Stimulated activated naive CD4-positive, alpha-beta T cell (primary cell): ENCODE measurements at regions not wholly inside any gene's neighbourhood (a gene's known extent, or its start where the extent isn't known, plus 50 kb on each side); places are given as distances from the start of the nearest gene placed in this dataset.
"Not testable (repeated sequence)": the region's sequence is repeated elsewhere in the genome, so short reads cannot be mapped to it uniquely, and the experiment has no call there.

Experiments
- DNase-seq, 6 experiments: peaks; one replicate each; lab custom pipeline; 2025; lab: John Stamatoyannopoulos, UW

DNA sequence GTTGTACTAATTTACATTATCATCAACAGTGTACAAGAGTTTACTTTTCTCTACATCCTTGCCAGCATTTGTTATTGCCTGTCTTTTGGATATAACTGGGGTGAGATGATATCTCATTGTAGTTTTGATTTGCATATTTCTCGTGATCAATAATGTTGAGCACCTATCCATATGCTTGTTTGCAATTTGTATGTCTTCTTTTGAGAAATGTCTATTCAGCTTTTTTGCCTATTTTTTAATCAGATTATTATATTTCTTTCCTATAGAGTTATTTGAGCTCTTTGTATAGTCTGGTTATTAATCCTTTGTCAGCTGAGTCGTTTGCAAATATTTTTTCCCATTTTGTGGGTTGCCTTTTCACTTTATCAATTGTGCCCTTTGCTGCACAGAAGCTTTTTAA lies 540.8 kb upstream of the SGO1 start:
- DNase-seq = no peak

DNA sequence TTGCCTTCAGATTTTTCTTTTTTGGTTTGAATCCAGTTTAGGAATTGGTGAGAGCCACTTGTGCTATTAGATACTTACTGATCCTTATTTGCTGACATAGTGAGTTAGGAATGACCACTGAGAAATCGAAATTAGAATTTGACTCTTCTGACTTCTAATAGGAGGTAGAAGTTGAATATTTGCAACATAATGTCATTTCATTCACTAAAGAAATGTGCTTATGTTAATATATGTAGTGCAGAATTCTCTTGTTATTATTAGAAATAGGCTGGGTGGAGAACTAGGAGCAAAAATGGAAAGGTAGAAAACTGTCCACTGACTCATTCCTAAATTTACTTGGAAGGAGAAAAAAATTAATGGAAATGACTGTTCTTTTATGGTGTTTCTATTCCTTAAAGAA lies 538.2 kb upstream of the SGO1 start:
- no peak for DNase-seq

DNA sequence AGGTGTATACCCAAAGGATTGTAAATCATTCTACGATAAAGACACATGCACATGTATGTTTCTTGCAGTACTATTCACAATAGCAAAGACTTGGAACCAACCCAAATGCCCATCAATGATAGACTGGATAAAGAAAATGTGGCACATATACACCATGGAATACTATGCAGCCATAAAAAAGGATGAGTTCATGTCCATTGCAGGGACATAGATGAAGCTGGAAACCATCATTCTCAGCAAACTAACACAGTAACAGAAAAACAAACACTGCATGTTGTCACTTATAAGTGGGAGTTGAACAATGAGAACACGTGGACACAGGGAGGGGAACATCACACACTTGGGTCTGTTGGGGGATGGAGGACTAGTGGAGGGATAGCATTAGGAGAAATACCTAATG lies 530.4 kb upstream of the SGO1 start:
- DNase-seq = not testable (repeated sequence)

DNA sequence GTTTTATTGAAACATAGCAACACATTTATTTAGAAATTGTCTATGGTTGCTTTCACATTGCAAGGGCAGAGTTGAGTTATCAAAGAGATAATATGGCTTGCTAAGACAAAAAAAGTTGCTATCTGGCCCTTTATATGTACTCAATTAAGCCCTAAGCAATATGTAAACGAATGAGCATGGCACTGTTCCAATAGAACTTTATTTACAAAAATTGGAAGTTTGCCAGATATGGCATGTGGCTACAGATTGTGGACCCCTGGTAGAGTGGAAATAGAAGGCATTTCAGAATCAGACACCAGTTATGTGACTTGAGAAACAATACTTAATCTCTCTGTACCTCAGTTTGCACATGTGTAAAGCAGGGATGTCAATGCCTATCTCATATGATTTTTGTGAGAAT lies 515.6 kb upstream of the SGO1 start:
- no peak for DNase-seq

DNA sequence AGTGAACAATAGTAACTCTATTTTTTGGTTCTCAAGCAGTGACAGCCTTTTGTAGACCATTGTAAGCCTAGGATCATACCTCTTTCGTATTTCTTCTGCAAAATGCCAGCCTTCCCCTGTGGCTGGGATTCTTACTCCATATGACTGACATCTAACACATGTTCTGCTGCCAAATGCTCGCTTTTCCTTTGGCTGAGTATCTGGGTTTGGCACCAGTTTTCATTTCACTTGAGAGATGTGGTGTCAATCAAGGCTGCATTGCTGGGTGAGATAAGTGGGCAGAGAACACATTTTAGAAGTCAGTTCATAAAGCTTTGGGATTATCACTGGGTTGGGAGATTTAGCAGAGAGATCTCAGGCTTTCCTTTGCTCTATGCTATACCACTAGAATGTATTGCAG lies 514.7 kb upstream of the SGO1 start:
- no peak for DNase-seq

DNA sequence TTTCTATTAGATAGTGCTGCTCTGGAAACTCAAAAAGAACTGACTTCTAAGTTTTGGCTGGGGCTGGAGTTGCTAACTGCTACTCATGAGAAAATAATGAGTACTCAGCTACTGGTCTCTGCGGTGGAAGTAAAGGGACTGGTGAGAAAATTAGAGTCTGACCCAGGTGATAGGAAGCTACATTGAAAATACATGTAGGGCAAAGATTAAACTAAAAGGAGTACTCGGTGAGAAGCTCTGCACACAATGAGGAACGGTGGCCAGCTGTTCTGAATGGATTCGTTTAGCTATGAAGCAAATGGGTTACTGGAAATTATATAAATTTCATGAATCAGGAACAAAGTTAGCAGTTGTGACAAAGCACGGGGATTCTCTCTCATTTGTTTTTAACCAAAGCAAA lies 512.9 kb upstream of the SGO1 start:
- DNase-seq = no peak

DNA sequence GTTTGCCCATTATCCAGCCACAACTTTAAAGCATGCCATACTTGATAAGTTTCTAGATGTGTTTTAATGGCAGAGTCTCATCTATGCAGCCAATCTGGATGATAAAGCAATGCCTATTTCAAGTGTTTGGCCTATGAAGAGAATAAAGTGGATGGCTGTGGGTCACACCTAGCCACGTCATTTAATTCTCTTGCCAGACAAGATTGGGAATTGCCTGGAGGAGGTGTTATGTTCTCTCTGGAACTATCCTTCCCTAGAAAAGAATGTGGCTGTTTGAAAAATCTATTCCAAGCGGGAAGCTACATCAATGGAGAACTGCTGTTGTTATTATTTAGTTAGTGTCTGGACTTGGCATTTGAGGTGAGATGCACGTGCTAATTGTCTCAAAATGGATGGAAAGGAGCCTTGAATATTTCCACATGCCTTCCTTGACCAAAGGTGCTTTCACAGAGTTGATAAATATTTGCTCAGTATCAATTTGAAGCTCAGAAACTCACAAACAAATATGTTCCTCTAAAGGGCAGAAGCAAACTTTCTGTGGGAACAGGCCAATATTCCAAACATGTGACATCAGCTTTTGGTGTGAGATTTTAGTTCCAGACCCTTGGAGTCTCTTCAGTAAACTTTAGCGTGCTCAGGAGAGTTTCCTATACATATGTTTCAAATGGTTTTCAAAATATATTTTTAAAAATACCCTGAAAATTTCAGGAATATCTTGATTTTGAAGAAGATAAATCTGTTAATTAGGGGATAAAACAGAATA lies 510.6 kb upstream of the SGO1 start:
- DNase-seq = no peak

DNA sequence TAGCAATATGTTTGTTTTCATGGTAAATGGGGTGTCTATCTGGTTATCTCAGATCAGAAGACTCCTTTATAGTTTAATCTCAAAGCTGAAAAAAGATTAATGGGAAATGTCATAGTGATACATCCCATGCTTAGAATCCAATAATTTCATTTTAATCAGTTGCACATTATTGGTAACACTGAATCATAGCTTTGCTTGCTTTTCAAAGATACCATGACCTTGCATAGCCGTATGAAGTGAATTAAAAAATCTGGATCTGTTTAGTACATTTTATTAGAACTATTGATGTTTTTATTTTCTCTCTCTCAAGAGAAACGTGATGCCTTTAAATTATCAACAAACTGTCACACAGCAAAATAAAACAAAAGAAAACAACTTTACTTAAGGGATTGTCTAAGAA lies 506.7 kb upstream of the SGO1 start:
- no peak for DNase-seq

DNA sequence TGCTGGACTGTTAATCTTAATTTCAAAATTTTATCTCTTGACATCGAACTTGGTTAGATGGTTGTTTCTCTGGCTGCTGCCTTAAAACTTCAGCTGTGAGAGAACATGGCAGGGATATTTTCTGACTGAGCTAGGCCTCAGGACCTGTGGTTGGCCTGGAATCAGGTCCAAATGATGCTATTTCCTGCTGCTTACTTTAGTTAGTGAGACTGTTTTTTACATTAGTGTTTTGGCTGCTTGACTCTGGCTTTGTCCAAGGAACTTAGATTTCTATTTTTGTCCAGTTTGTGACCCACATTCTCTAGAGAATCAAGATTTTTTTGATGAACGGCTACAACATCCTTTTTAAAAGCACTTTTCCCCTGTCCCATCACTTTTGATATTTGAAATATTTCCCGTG lies 497.9 kb upstream of the SGO1 start:
- no peak for DNase-seq

DNA sequence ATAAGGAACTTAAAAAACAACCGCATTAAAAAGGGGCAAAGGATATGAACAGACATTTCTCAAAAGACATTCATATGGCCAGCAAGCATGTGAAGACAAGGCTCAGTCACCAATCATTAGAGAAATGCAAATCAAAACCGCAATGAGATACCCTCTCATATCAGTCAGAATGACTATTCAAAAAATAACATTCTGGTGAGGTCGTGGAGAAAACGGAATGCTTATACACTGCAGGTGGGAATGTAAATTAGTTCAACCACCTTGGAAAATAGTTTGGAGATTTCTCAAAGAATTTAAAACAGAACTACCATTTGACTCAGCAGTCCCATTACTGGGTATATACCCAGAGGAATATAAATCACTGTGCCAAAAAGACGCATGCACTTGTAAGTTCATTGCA lies 496.6 kb upstream of the SGO1 start:
- no peak for DNase-seq

DNA sequence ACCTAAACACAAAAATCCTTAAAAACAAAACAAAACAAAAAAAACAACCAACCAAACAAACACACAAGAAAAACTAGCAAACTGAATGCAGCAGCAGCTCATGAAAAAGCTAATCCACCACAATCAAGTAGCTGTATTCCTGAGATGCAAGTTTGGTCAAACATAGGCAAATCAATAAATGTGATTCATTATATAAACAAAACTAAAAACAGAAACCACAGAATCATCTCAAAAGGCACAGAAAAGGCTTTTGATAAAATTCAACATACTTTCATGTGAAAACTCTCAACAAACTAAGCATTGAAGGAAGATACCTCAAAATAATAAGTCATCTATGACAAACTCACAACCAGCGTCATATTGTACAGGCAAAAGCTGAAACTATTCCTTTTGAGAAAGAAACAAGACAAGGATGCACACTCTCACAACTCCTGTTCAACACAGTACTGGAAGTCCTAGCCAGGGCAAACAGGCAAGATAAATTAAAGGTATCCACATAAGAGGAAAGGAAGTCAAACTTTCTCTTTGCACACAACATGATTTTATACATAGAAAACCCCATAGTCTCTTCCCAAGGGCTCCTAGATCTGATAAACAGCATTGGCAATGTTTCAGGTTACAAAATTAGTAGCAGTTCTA lies 495.1 kb upstream of the SGO1 start:
- no peak for DNase-seq

DNA sequence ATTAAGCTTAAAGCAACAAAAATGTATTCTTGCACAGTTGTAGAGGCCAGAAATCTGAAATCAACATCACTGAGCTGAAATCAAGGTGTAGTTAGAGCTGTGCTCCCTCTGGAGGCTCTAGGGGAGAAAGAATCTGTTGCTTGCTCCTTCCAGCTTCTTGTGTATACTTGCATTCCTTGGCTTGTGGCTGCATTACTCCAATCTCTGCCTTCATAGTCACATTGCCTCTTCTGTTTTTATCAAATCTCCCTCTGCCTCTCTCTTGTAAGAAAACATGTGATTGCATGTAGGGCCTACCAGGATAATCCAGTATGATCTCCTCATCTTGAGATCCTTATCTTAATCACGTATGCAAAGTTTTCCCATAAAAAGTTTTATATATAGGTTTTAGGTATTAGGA lies 487.9 kb upstream of the SGO1 start:
- DNase-seq = no peak

DNA sequence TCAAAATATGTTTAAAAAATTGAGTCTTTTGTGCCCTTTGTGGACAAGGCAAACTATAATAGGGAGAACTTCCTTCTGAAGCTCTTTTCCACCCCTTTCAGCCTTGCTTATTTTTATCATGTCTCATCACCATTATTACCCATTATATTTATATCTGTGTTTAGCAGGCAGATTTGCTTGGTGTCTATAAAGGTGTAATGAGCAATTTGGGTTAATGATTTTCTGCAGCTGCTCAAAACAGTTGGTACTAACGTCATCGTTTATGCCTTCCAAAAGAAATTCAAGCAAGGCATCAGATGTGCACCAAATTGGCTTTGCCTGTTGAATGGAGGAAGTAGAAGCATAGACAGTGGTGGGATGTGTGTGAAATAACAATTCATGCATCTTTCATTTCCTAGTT lies 483.7 kb upstream of the SGO1 start:
- no peak for DNase-seq

DNA sequence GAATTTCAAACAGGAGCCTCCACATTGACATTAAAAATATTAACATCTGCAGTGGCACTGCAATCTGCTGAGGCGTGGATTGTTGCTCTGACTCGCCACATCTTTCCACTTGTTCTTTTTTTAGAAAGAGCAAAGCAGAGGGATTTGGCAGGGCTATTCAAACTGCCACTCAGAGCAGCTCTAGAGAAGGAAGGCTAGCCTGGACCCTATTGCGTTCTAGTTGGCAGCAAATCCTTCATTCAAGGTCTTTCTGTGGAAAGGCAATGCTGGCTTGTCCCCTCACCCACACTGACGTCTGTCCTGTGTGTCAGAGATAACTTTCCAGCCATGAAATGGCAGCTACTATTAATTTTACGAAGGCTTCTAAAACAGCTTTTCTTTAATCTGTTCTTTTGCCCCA lies 483.2 kb upstream of the SGO1 start:
- no peak for DNase-seq

DNA sequence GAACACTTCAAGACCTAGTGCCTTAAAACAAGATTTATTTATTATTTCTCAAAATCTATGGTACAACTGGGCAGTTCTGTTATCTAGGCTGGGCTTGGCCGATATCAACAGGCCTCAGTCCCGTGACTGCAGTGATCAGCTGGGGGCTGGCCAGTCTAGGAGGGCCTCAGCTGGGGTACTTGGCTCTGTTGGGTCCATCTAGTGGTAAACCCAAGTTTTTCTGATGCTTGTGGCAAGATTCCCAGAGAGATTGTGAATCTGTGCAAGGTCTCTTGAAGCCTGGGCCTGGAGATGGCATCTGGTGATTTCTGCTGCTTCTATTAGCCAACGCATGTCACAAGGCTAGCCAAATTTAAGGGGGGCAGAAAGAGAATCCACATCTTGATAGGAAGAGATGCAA lies 482.4 kb upstream of the SGO1 start:
- DNase-seq = no peak

DNA sequence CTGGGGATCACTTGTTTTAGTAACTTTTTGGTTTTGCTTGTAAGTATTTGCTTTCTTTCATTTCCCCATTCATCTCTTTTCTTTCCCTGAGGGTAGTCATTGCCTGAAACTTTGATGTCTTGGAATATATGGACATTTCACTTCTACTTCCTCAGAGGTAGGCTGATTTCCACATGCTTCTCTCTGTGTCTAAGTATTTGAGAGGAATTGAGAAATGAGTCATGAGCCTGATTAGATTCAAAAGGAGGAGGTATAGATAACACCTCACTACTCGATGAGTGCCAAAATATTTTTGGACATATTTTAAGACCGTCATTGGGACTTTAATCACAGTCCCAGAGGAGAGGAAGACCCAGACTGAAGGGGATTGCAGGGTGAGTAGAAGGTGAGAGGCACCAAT lies 480.1 kb upstream of the SGO1 start:
- DNase-seq = no peak

DNA sequence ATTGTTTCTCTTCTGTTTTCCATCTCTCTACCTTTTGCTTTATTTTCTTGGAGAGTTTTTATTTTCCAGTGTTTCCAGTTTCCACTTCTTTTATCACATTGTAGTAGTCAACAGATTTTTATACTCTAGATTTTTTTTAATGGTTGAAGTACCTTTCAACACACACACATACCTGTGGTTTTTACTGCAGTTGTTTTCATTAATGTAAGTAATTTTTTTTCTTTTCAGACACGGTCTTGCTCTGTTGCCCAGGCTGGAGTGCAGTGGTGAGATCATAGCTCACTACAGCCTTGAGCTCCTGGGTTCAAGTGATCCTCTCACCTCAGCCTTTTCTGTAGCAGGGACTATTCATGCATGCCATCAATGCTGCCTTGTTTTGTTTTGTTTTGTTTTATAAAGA lies 472.5 kb upstream of the SGO1 start:
- DNase-seq = no peak

DNA sequence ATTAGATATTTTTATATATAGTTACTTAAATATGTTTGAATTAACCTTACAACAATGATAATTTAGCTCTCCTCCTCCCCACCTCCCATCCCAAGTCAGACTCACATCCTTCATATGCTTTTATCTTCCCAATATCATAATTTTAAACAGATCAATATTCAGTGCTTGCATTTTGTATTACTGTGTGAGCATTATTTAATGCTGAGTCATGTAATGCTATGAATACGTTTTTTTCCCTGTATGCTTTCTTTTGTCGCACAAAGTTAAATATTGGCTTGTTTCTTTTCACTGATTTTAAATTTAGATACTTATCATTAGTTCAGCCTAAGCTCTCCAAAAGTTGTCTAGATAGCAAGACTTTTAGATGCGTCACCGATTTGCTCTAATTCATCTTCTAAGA lies 471.6 kb upstream of the SGO1 start:
- DNase-seq = no peak

DNA sequence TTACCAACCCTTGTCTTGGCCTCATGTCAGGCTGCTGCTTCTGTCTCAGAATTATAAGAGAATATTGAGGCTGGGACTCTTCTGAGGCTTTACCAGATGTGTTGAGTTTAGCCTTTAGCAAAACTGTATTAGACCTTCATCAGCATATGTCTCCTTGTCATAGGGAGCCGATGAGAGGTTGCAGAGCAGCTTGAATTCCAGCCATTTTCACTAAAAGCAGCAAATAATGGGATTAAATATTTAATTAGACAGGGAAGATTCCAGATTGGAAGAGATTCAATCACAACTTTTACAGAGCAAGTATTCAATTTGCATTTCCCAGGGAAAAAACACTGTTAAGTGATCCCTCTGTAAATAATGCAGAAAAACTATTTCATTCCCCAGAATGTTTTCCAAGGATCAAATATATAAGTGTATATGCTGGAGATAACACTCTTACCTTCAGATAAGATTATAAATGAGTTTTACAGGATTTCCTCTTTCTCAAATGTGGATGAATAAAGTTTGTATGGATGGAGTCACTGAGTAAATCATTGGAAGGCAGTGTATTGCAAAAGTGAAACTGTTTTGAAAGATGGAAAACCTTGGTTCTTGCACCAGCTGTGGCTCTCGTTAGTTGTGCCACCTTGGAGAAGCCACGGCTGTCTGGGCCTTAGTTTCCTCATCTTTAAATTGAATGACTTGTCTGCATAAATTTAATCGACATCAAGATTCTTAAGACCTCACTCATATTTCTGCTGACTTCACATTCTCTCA lies 466.4 kb upstream of the SGO1 start:
- no peak for DNase-seq

DNA sequence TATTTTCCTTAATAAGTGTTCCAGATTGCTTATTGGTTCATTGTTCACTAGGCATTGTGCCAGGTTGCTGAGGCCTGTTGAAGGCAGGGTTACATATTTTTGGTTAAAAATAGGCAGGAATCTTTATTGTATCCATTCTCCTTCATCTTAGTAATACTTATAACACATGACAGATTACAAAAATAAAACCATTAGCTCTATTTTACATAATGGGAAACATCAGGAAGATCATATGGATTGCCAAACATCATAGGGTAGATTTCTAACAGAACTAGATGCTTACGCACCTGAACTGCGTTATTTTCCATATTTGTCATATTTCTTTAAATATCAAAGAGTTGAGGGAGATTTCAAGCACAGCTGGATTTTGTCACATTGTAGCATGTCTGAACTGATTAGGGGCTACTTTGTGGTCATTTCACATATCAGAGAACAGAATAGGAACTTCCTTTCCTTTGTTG lies 462.9 kb upstream of the SGO1 start:
- no peak for DNase-seq

DNA sequence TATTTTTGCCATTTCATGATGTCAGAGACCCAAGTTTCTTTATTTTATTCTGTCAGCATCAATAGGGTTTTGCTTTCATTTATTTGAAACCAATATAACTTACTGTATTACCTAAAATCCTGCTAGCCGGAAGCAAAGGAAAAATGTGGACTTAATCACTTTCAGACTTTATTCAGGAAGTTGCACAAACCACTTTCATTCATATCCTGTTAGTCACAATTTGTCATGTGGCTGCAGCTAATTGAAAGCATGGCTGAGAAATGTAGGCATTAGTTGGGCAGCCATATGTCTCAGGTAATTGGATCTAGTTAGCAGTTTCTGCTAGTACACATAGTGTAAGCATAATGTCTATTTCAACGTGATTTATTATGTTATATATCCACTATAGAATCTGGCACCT lies 462.3 kb upstream of the SGO1 start:
- DNase-seq = no peak

DNA sequence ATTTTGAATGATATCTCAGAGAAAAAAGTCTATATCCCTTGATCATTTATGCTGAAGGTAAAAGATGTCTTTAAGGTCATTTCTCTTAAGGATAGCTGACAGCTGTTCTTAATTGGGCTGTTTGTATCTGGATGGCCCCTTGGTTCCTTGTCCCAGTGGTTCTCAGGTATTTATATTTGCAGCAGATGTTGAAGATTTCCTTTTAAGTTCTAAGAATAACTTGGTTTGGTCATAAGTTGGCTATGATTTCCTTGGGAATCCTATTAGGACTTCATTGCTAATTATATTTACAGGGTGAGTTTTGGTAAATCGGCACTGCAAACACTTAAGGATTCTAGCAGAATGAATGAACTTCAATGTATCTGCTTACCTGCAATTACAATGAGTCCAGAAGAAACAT lies 460.4 kb upstream of the SGO1 start:
- DNase-seq = no peak

DNA sequence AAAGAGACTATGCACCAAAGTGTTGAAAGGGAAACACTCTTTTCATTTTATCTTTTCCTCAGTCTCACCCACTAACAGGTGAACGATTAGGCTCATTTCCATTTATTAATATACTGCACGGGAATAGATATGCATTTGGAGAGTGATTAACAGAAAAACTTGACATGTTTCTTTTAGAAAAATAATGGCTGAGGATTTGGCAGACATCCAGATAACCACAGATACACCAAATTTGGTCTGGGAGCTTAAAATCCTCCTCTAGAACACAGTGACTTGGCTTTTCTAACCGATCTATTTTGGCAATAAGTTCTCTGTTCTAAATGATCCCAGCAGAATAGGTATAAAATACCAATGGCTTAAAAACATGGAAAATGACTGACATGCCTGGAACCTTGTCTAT lies 459.3 kb upstream of the SGO1 start:
- no peak for DNase-seq
